ENCODE measurements at regions not wholly inside any gene's neighbourhood (a gene's known extent, or its start where the extent isn't known, plus 50 kb on each side); places are given as distances from the start of the nearest gene placed in this dataset.

DNA sequence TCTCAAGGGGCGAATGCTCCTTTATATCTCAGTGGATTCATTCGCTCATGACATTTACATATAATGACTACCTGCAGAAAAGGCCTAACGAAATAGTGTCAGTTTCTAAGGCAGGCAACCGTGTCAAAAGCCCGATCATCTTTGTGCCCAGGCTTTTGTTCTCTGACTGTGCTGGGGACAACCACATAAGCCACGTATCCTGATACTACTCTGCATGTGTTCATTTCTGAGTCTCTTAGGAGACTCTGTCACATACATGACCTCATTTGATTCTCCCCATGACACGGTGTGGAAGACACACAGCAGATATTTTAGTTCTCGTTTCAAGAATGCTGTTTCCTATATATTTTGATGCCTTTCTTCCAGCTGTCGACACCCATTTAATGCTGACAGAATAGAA, 598.5 kb downstream of the BNC2 start:
- TF ChIP-seq, protein P1, sequence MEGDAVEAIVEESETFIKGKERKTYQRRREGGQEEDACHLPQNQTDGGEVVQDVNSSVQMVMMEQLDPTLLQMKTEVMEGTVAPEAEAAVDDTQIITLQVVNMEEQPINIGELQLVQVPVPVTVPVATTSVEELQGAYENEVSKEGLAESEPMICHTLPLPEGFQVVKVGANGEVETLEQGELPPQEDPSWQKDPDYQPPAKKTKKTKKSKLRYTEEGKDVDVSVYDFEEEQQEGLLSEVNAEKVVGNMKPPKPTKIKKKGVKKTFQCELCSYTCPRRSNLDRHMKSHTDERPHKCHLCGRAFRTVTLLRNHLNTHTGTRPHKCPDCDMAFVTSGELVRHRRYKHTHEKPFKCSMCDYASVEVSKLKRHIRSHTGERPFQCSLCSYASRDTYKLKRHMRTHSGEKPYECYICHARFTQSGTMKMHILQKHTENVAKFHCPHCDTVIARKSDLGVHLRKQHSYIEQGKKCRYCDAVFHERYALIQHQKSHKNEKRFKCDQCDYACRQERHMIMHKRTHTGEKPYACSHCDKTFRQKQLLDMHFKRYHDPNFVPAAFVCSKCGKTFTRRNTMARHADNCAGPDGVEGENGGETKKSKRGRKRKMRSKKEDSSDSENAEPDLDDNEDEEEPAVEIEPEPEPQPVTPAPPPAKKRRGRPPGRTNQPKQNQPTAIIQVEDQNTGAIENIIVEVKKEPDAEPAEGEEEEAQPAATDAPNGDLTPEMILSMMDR (IDR thresholded peaks at IDR 0.05), result no peak
- TF ChIP-seq POLR2A (IDR thresholded peaks at IDR 0.05), result no peak
